Tibial artery (tissue), 4 donors: ENCODE measurements at regions not wholly inside any gene's neighbourhood (a gene's known extent, or its start where the extent isn't known, plus 50 kb on each side); places are given as distances from the start of the nearest gene placed in this dataset.

Experiments
- DNase-seq, 2 donors: peaks; one replicate each; pipeline ENCODE4 v3.0.0-alpha.2; 2019
- H3K27ac ChIP-seq, 2 donors: fragments of 200-600 bp; sonication (generic) in 1 of 2; 1 replicate in 1 of 2; 2 replicates in 1 of 2; pipeline ENCODE4 v1.5.1; 2018 to 2019; ENCODE audit warnings: mild to moderate bottlenecking in 1 of 2
- H3K27me3 ChIP-seq, 2 donors: fragments of 200-600 bp; sonication (generic) in 1 of 2; one replicate each; pipeline versions ENCODE4 v1.5.1 to v1.6.0; 2016 to 2019
- H3K36me3 ChIP-seq, 3 donors: fragments of 200-600 bp; sonication (generic) in 2 of 3; one replicate each; pipeline ENCODE4 v1.5.1; 2016 to 2019; ENCODE audit warnings: mild to moderate bottlenecking in 2 of 3
- H3K4me1 ChIP-seq, 4 donors: fragments of 200-600 bp; sonication (generic) in 2 of 4; 1 replicate in 3 of 4; 2 replicates in 1 of 4; pipeline ENCODE4 v1.5.1; 2016 to 2019
- H3K4me3 ChIP-seq, 2 donors: fragments of 200-600 bp; sonication (generic) in 1 of 2; 1 replicate in 1 of 2; 2 replicates in 1 of 2; pipeline ENCODE4 v1.5.1; 2018 to 2019; ENCODE audit warnings: mild to moderate bottlenecking in 2 of 2
- H3K9me3 ChIP-seq, 3 donors: fragments of 200-600 bp; sonication (generic) in 1 of 3; one replicate each; pipeline ENCODE4 v1.5.1; 2016 to 2019
- CTCF ChIP-seq, 2 experiments: fragments of 200-600 bp in 1 of 2; fragments of 450-650 bp in 1 of 2; IDR thresholded peaks; one replicate each; pipeline ENCODE4 v1.5.1; 2017 to 2019; ENCODE audit warnings: antibody characterized with exemption in 2 of 2, mild to moderate bottlenecking in 1 of 2, moderate library complexity in 1 of 2
- intact Hi-C: fragments of 100-400 bp; cut with DNase I; formaldehyde crosslinking; loops from one replicate; pipeline ENCODE4 v1.15.0; 2023; ENCODE audit warnings: low total_unique reads

GRCh38 chr11:33959855-33960400 lies 68.1 kb upstream of the LMO2 start:
- intact Hi-C loops: no loop called here
- Histone ChIP-seq H3K27me3 (no peaks in the 10 kb centered on the region), H3K36me3 (no peaks in the 10 kb centered on the region), H3K4me3 (no peak overlapping the region), H3K9me3 (no peaks in the 10 kb centered on the region), H3K4me1 (no peaks in the 10 kb centered on the region), H3K27ac (no peak overlapping the region)
- TF ChIP-seq CTCF (IDR thresholded peaks at IDR 0.05): no peak
- DNase-seq: no peak

GRCh38 chr11:33957304-33957917 lies 65.5 kb upstream of the LMO2 start:
- DNase-seq: no peak
- H3K36me3 ChIP-seq: no peaks in the 10 kb centered on the region
- no peak overlapping the region for H3K4me3 ChIP-seq
- H3K27ac ChIP-seq: no peak overlapping the region
- H3K27me3 ChIP-seq: peaks cover 0 to 3% of the 10 kb centered on the region in 2 donors
- H3K9me3 ChIP-seq: no peaks in the 10 kb centered on the region
- no peak for TF ChIP-seq CTCF (IDR thresholded peaks at IDR 0.05)
- intact Hi-C loops: no loop called here
- H3K4me1 ChIP-seq: no peaks in the 10 kb centered on the region

GRCh38 chr11:33956611-33957010 lies 64.7 kb upstream of the LMO2 start:
- H3K9me3 ChIP-seq: no peaks in the 10 kb centered on the region
- H3K27me3 ChIP-seq: peaks cover 0 to 3% of the 10 kb centered on the region in 2 donors
- no peak overlapping the region for H3K27ac ChIP-seq
- H3K36me3 ChIP-seq: no peaks in the 10 kb centered on the region
- no peak for DNase-seq
- no peak for TF ChIP-seq CTCF (IDR thresholded peaks at IDR 0.05)
- no peaks in the 10 kb centered on the region for H3K4me1 ChIP-seq
- intact Hi-C loops: no loop called here
- no peak overlapping the region for H3K4me3 ChIP-seq

GRCh38 chr11:33953289-33953688 lies 61.4 kb upstream of the LMO2 start:
- intact Hi-C loops: no loop called here
- Histone ChIP-seq H3K27me3 (peaks cover 0 to 3% of the 10 kb centered on the region in 2 donors), H3K4me3 (no peak overlapping the region)

GRCh38 chr11:33952805-33953204 lies 60.9 kb upstream of the LMO2 start:
- Histone ChIP-seq H3K27ac (no peak overlapping the region), H3K9me3 (no peaks in the 10 kb centered on the region), H3K4me1 (no peaks in the 10 kb centered on the region), H3K4me3 (no peak overlapping the region), H3K27me3 (peaks cover 0 to 3% of the 10 kb centered on the region in 2 donors), H3K36me3 (no peaks in the 10 kb centered on the region)
- TF ChIP-seq CTCF (IDR thresholded peaks at IDR 0.05): no peak
- intact Hi-C loops: no loop called here
- DNase-seq: no peak

More at GRCh38 chr11:33953289-33953688, 61.4 kb upstream of the LMO2 start:
- DNase-seq: no peak
- Histone ChIP-seq H3K4me1 (no peaks in the 10 kb centered on the region), H3K36me3 (no peaks in the 10 kb centered on the region), H3K27ac (no peak overlapping the region), H3K9me3 (no peaks in the 10 kb centered on the region)
- no peak for TF ChIP-seq CTCF (IDR thresholded peaks at IDR 0.05)
